HG02973 (cell line): ENCODE measurements at regions not wholly inside any gene's neighbourhood (a gene's known extent, or its start where the extent isn't known, plus 50 kb on each side); places are given as distances from the start of the nearest gene placed in this dataset.

Experiments used
- ATAC-seq: cut with Tn5 transposase; IDR thresholded peaks from one replicate; pipeline ENCODE4 v1.9.1; 2021; ENCODE audit warnings: moderate library complexity; ENCODE audit not compliant: unreplicated experiment

GRCh38 chr20:53838311-53838868, 232.0 kb downstream of the BCAS1 start:
- ATAC-seq = no peak

DNA sequence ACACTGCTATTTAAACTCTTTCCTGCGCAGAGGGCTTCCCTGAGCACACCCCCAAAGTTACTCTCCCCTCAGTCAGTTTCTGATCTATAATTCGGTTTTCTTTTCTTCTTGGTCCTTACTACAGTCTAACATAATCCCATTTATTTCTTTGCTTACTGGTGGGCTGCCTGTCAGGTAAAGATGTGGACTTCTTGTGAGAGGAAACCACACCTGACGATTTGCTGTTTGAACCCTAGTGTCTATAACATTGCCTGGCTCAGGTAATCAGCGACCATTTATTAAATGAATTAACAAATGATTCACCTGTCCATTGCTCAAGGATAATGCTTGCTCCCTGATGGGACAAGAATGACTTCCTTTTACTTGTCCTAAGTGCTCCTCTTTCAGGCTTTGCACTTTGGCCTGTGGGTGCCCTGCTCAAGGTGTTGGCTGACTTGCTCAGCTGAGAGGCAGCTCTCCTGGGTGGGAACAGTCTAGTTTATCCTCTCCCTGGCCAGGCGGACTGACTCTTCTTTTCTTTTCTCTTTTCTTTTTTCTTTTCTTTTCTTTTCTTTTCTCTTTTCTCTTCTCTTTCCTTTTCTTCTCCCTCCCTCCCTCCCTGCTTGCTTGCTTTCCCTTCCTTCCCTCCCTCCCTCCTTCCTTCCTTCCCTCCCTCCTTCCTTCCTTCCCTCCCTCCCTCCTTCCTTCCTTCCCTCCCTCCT, 233.1 kb downstream of the BCAS1 start:
- no peak for ATAC-seq

- no peak for ATAC-seq
These were observed 235.6 kb downstream of the BCAS1 start for GRCh38 chr20:53834749-53835148.

GRCh38 chr20:53834062-53834442, 236.3 kb downstream of the BCAS1 start:
- peak; percentile 46 for ATAC-seq

DNA sequence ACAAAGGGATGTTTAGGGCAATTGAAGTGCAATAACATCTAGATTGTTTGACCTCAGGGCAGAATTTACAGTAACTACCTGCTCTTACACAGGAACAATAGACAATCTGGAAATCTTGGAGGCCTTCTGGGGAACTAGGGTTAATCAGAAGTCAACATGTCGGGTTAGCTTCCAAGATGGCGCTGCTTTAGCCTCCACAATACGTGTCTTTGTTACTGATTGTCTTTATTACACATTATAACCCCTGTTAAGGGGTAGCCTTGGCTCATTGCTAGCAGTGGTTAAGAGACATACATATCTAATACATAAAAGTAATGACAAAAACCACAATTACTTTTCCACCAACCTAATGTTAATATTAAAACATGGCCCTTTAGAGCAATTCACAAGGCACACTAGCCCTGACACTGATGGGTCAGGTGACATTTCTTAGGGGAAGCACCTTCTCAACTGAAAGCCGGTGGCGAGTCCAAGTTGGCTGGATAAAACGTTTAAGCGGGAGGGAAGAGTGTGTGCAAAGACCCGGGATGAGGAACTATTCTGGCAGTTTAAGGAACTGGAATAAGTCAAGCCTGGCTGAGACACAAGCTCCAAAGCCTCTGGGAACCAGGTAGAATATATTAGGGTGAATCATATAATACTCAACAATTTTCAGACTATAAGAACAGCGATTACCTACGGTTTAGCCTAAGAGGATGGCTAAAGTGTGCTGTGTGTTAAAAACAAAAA, 236.9 kb downstream of the BCAS1 start:
- peak; percentile 19 for ATAC-seq

DNA sequence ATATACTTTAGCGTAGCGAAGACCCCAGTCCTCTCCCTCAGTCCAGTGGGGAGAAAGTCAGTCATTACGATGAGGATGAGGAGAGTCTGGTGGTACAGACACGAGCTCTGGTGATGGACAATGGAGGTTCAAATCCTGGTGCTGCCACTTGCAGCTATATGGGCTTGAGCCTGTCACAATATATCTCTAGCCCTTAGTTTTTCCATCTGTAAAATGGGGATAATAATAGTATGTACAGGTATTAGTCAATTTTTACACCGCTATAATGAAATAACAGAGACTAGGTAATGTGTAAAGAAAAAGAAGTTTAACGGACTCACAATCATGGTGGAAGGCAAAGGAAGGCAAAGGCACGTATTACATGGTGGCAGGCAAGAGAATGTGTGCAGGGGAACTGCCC, 237.9 kb downstream of the BCAS1 start:
- no peak for ATAC-seq

DNA sequence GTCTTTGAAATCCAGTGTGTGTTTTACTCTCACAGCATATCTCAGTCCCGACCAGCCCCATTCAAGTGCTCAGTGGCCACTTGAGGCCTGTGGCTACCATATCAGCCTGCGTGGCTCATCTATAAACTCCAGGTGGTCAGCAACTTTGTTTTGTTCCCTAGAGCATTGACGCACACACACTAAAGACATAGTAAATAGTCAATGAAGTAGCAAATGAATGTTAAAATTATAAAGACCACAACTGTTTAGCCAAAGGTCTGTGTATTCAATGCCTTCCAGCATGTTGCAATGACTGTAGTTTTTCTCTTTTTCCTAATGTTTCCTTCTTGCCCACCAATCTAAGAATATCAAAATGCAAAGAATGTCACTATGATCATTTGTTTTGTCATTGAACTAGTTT, 238.2 kb upstream of the ZNF217 start:
- ATAC-seq = no peak

DNA sequence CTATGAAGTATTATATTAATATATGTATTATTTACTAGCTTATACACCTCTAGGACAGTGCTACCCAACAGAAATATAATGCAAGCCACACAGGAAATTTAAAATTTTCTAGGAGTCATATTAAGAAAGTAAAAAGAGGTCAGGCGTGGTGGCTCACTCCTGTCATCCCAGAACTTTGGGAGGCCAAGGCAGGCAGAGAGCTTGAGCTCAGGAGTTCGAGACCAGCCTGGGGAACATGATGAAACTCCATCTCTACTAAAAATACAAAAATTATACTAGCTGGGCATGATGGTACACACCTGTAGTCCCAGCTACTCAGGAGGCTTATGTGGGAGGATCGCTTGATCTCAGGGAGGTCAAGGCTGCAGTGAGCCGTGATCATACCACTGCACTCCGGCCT, 237.6 kb upstream of the ZNF217 start:
- ATAC-seq = no peak

DNA sequence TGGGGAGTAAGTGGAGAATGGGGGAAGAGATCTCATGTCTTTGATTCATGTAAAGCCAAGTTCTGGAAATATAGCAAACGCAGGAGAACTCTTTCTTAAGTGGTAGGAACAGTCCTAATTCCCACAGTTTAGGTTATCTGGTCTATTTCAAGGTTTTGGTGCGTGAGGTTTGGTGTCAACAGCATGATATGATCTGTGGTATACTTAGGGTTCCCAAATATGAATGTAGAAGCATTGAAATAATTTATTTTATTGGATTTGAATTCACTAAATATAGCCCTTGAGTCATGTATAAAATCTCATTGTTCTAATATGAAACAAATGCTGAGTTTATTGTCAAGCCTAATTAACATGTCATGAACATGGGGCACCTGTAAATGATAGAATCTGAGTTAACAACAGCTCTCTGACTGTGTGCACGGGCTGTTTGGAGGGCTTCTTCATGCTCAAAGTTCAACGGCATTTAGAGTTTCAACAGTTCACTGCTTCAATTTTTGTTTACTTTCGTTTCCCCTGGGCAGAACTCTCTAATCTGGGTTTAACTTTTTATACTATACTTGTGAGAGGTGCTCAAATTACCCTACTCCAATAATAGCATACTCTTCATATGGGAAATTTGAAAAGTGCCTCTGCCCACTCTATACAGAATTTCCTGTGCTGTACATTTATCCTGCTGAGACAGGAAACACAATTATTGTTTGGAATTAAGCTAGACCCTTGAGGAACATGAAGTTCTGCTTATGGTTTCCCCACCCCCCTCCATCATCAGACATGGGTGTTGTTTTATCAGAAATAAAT, 236.3 kb upstream of the ZNF217 start:
- no peak for ATAC-seq

GRCh38 chr20:53829255-53829723, 235.7 kb upstream of the ZNF217 start:
- no peak for ATAC-seq

GRCh38 chr20:53828682-53829254, 235.1 kb upstream of the ZNF217 start:
- no peak for ATAC-seq

- ATAC-seq = no peak
These were observed 234.5 kb upstream of the ZNF217 start for GRCh38 chr20:53828088-53828681.

DNA sequence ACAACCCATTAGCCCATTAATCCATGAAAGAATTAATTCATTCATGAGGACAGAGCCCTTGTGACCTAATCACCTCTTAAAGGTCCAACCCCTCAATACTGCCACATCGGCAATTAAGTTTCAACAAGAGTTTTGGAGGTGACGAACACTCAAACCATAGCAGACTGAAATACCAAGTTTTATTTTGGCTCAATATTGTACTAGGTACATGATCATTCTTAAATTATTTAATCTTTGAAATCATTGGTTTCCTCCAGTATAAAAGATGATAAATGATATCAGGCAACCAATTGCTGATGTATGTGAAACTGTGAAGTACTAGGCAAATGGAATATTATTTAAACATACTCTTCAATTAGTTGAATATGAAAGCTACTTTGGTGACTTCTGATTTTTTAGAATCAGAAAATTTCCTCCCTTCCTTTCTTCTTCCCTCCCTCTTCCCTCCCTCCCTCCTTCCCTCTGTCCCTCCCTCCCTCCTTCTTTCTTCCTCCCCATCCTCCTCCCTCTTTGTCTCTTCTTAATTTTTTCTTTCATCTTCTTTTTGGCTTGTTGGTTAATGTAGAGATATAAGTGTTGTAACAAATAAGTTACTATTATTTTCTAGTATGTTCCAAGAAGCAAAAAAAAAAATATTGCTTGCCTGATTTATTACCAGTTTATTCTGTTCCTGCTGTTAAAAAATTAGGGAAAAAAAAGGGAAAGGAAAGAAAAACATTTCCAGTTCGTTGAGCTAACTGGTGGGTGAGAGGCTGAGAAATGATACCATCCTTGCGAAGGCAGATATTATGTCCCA, 233.9 kb upstream of the ZNF217 start:
- no peak for ATAC-seq

DNA sequence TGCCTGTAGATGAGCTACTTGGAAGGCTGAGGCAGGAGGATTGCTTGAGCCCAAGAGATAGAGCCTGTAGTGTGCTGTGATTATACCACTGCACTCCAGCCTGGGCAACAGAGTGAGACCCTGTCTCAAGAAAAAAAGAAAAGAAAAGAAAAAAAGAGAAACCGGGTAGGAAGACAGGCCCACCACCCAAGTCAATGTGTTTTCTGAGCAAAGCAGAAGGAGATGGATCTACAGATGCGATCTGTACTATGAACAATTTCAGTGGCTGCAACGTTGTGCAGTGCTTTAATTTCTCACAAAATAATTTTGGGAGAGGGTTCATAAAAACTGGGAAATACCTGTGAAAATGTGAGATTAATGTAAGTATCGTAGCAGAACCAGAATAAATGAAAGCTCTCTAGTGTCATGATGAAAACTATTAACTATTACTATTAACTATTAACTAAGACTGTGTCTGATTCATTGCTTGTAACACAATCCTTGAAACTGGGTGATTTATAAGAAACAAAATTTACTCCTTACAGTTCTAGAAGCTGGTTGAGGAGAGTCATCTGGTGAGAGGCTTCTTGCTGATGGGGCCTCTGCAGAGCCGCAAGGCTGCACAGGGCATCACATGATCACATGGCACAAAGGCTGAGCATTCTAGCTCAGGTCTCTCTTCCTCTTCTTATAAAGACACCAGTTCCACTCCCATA, 233.1 kb upstream of the ZNF217 start:
- peak; percentile 84 for ATAC-seq

GRCh38 chr20:53826090-53826489, 232.5 kb upstream of the ZNF217 start:
- ATAC-seq = no peak

DNA sequence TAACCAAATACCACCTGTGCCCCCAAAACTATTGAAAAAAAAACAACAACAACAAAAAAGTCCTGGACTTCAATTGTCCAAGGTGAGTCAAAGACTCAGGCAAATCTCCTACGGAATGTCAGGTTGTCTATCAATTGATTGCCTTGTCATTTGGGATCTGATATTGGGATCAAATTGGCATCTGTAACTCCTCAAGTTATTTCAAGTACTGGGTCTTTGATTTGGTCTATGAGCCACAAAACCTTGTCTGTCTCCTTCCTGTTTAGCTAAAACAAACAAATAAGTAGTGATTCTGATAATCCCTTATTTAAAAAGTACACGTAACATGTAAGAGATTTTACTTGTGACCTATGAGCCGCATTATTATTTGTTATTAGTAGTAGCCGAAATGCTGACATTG, 231.6 kb upstream of the ZNF217 start:
- no peak for ATAC-seq

GRCh38 chr20:53824779-53825178, 231.1 kb upstream of the ZNF217 start:
- no peak for ATAC-seq

DNA sequence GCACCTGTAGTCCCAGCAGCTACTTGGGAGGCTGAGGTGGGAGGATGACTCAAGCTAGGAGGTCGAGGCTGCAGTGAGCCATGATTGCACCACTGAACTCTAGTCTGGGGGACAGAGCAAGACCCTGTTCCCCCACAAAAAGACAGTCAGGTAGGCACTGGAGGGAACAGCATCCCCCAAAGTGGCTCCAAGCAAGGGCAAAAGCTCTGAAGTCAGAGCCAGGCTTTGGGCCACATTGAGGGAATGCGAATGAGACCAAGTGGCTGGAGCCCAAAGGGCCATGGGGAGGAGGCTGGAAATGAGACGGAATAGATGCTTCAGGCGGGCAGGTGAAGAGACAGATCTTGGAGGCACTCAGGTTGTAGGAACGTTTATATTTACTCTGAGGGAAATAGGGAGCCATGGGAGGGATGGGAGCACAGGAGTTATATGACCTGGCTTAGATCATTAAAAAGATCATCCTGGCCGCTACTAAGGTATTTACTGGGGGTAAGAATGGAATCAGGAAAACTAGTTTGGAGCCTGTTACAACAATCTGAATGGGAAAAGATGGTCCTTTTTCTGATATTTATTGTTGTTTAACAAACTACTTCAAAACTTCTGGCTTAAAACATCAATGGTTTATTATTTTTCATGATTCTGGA, 229.6 kb upstream of the ZNF217 start:
- ATAC-seq = no peak

- ATAC-seq = no peak
These were observed 228.9 kb upstream of the ZNF217 start for GRCh38 chr20:53822534-53822933.
